HEK293 (cell line): ENCODE measurements at regions not wholly inside any gene's neighbourhood (a gene's known extent, or its start where the extent isn't known, plus 50 kb on each side); places are given as distances from the start of the nearest gene placed in this dataset.

Experiments
- CTCF ChIP-seq: fragments of 450-650 bp; formaldehyde crosslinking; IDR thresholded peaks from 2 replicates; pipeline ENCODE4 v1.5.1; 2016; ENCODE audit warnings: missing biosample characterization, missing genetic modification characterization
- ZNF324 ChIP-seq: fragments of 450-650 bp; formaldehyde crosslinking; IDR thresholded peaks from 2 replicates; pipeline ENCODE4 v1.5.1; 2016; ENCODE audit warnings: missing biosample characterization, missing genetic modification characterization
- ZNF335 ChIP-seq: fragments of 450-650 bp; formaldehyde crosslinking; conservative IDR thresholded peaks from 2 replicates; pipeline ENCODE4 v1.5.1; 2016; ENCODE audit warnings: missing biosample characterization, missing genetic modification characterization
- ZNF501 ChIP-seq: fragments of 450-650 bp; formaldehyde crosslinking; IDR thresholded peaks from 2 replicates; pipeline ENCODE4 v1.5.1; 2016; ENCODE audit warnings: missing biosample characterization, missing genetic modification characterization

- no peak for TF ChIP-seq CTCF
- TF ChIP-seq ZNF335 (tag by site-specific recombination): no peak
- TF ChIP-seq ZNF324: no peak
- TF ChIP-seq ZNF501 (tag by site-specific recombination): no peak
Observed at GRCh38 chr4:114474188-114474800, 124.3 kb upstream of the UGT8 start.
